ENCODE measurements at regions not wholly inside any gene's neighbourhood (a gene's known extent, or its start where the extent isn't known, plus 50 kb on each side); places are given as distances from the start of the nearest gene placed in this dataset.

DNA sequence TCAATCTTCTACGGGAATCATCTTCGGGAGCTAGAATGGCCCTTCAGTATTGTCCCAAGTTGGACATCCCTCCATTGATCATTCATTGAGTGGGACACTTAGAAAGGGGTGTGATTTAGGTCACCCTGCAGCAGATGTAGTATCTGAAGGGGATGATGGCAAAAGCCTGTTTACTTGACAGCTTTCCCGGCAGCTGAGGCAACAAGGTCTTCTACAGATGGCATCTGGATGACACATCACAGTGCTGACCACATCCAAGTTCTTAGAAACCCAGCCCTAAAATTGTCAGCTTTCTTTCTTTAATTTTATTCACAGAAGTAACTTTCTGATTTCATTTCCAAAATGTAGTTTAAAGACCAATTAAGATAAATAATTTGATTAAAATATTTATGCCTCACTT lies 150.3 kb downstream of the AMY1C start:
- TF ChIP-seq, protein P1, sequence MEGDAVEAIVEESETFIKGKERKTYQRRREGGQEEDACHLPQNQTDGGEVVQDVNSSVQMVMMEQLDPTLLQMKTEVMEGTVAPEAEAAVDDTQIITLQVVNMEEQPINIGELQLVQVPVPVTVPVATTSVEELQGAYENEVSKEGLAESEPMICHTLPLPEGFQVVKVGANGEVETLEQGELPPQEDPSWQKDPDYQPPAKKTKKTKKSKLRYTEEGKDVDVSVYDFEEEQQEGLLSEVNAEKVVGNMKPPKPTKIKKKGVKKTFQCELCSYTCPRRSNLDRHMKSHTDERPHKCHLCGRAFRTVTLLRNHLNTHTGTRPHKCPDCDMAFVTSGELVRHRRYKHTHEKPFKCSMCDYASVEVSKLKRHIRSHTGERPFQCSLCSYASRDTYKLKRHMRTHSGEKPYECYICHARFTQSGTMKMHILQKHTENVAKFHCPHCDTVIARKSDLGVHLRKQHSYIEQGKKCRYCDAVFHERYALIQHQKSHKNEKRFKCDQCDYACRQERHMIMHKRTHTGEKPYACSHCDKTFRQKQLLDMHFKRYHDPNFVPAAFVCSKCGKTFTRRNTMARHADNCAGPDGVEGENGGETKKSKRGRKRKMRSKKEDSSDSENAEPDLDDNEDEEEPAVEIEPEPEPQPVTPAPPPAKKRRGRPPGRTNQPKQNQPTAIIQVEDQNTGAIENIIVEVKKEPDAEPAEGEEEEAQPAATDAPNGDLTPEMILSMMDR (IDR thresholded peaks at IDR 0.05; ENCODE audit: low read depth, low read length, missing input control): no peak
- TF ChIP-seq, protein P2, sequence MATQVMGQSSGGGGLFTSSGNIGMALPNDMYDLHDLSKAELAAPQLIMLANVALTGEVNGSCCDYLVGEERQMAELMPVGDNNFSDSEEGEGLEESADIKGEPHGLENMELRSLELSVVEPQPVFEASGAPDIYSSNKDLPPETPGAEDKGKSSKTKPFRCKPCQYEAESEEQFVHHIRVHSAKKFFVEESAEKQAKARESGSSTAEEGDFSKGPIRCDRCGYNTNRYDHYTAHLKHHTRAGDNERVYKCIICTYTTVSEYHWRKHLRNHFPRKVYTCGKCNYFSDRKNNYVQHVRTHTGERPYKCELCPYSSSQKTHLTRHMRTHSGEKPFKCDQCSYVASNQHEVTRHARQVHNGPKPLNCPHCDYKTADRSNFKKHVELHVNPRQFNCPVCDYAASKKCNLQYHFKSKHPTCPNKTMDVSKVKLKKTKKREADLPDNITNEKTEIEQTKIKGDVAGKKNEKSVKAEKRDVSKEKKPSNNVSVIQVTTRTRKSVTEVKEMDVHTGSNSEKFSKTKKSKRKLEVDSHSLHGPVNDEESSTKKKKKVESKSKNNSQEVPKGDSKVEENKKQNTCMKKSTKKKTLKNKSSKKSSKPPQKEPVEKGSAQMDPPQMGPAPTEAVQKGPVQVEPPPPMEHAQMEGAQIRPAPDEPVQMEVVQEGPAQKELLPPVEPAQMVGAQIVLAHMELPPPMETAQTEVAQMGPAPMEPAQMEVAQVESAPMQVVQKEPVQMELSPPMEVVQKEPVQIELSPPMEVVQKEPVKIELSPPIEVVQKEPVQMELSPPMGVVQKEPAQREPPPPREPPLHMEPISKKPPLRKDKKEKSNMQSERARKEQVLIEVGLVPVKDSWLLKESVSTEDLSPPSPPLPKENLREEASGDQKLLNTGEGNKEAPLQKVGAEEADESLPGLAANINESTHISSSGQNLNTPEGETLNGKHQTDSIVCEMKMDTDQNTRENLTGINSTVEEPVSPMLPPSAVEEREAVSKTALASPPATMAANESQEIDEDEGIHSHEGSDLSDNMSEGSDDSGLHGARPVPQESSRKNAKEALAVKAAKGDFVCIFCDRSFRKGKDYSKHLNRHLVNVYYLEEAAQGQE (IDR thresholded peaks at IDR 0.05): no peak
- TF ChIP-seq, protein P3, sequence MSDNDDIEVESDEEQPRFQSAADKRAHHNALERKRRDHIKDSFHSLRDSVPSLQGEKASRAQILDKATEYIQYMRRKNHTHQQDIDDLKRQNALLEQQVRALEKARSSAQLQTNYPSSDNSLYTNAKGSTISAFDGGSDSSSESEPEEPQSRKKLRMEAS (IDR thresholded peaks at IDR 0.05): no peak
- TF ChIP-seq, protein P4, sequence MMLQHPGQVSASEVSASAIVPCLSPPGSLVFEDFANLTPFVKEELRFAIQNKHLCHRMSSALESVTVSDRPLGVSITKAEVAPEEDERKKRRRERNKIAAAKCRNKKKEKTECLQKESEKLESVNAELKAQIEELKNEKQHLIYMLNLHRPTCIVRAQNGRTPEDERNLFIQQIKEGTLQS (IDR thresholded peaks at IDR 0.05): no peak
- TF ChIP-seq HNF4A (conservative IDR thresholded peaks at IDR 0.05): no peak
- TF ChIP-seq RAD21 (IDR thresholded peaks at IDR 0.05): no peak
- TF ChIP-seq FOXA1 (IDR thresholded peaks at IDR 0.05): no peak
- no peak for TF ChIP-seq NR2F2 (IDR thresholded peaks at IDR 0.05)
- TF ChIP-seq, protein P5, sequence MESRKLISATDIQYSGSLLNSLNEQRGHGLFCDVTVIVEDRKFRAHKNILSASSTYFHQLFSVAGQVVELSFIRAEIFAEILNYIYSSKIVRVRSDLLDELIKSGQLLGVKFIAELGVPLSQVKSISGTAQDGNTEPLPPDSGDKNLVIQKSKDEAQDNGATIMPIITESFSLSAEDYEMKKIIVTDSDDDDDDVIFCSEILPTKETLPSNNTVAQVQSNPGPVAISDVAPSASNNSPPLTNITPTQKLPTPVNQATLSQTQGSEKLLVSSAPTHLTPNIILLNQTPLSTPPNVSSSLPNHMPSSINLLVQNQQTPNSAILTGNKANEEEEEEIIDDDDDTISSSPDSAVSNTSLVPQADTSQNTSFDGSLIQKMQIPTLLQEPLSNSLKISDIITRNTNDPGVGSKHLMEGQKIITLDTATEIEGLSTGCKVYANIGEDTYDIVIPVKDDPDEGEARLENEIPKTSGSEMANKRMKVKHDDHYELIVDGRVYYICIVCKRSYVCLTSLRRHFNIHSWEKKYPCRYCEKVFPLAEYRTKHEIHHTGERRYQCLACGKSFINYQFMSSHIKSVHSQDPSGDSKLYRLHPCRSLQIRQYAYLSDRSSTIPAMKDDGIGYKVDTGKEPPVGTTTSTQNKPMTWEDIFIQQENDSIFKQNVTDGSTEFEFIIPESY (IDR thresholded peaks at IDR 0.05): no peak

Measured in liver (tissue), 3 donors.